ENCODE measurements at regions not wholly inside any gene's neighbourhood (a gene's known extent, or its start where the extent isn't known, plus 50 kb on each side); places are given as distances from the start of the nearest gene placed in this dataset.

- TF ChIP-seq CTCF (IDR thresholded peaks at IDR 0.05; ENCODE audit: borderline replicate concordance, extremely low read depth, low read length, poor library complexity, severe bottlenecking): no peak
- TF ChIP-seq EZH2 (IDR thresholded peaks at IDR 0.05; ENCODE audit: borderline replicate concordance, low read depth, low read length, severe bottlenecking): no peak
Measured at GRCh38 chr1:61552630-61553305, 172.2 kb downstream of the TM2D1 start.

All from DND-41 (cell line).